ENCODE measurements at regions not wholly inside any gene's neighbourhood (a gene's known extent, or its start where the extent isn't known, plus 50 kb on each side); places are given as distances from the start of the nearest gene placed in this dataset.

DNA sequence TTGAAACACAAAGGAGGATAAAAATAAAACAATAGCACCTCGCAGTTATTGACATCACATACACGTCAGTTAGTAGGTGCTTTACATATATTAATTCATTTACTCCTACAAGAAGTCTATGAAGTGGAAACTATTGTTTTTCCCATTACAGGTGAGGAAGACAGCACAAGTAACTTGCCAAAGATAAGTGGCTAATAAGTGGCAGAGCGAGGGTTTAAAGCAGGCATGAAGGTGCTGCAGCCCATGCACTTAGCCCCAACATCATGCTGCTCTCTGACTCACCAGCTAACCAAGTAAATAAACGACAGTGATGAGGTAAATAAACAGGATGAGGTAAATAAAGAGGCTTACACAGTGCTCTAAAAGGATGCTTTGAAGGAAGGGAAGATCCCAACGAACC lies 498.6 kb upstream of the ZEB2 start:
- peaks cover 3% of the 10 kb centered on the region for H3K27me3 Mint-ChIP-seq
- peaks cover 3% of the 10 kb centered on the region for H3K9me3 Mint-ChIP-seq (ENCODE audit: low read depth)
- H3K4me3 Mint-ChIP-seq: no peak overlapping the region
- H3K27ac Mint-ChIP-seq: no peak overlapping the region
- no peaks in the 10 kb centered on the region for H3K36me3 Mint-ChIP-seq
- H3K4me1 Mint-ChIP-seq (ENCODE audit: low read depth): no peaks in the 10 kb centered on the region

DNA sequence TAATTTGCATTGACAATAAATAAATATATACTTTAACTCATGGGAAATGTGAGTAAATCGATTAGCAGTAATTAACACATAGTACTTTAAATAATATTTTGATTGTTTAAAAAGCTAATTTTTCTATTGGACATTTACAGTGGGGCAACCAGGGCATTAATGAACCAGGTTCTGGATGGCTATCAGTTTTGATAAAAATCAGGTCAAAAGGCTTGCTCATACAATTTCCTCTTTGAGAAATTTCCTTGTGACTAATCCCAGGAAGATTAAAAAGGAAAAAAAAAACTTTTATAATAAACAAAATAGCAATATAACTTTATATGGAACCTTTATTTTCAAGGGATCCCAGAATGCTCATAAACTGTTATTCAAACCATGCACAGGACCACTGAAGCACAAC lies 497.2 kb upstream of the ZEB2 start:
- Mint-ChIP-seq H3K4me3 (no peak overlapping the region), H3K4me1 (ENCODE audit: low read depth) (no peaks in the 10 kb centered on the region), H3K9me3 (ENCODE audit: low read depth) (peaks cover 3% of the 10 kb centered on the region), H3K36me3 (no peaks in the 10 kb centered on the region), H3K27me3 (peaks cover 3% of the 10 kb centered on the region), H3K27ac (no peak overlapping the region)

DNA sequence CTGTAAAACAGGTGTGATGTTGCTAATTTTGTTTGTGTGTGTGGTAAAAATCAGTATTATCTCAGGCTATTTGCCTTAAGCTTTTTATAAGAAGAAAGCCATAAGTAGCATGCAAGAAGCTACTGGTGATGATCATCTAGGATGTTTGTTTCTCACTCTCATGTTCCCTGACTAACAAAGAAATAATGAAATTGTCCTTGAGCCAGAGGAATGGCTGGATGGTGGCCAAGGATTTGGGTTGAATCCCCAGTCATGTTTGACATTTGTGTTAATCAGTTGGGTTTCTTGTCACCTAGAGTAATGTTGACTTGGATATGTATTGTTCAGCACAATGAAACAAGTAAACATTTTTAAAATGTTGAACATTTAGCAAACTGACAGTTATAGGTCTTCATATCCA lies 496.8 kb upstream of the ZEB2 start:
- H3K4me3 Mint-ChIP-seq: no peak overlapping the region
- H3K4me1 Mint-ChIP-seq (ENCODE audit: low read depth): no peaks in the 10 kb centered on the region
- peaks cover 3% of the 10 kb centered on the region for H3K9me3 Mint-ChIP-seq (ENCODE audit: low read depth)
- peaks cover 3% of the 10 kb centered on the region for H3K27me3 Mint-ChIP-seq
- no peak overlapping the region for H3K27ac Mint-ChIP-seq
- no peaks in the 10 kb centered on the region for H3K36me3 Mint-ChIP-seq

- no peak overlapping the region for H3K27ac Mint-ChIP-seq
- H3K9me3 Mint-ChIP-seq (ENCODE audit: low read depth): peaks cover 3% of the 10 kb centered on the region
- no peak overlapping the region for H3K4me3 Mint-ChIP-seq
- peaks cover 3% of the 10 kb centered on the region for H3K27me3 Mint-ChIP-seq
- no peaks in the 10 kb centered on the region for H3K36me3 Mint-ChIP-seq
- no peaks in the 10 kb centered on the region for H3K4me1 Mint-ChIP-seq (ENCODE audit: low read depth)
These were observed 495.6 kb upstream of the ZEB2 start for GRCh38 chr2:145015561-145015960.

DNA sequence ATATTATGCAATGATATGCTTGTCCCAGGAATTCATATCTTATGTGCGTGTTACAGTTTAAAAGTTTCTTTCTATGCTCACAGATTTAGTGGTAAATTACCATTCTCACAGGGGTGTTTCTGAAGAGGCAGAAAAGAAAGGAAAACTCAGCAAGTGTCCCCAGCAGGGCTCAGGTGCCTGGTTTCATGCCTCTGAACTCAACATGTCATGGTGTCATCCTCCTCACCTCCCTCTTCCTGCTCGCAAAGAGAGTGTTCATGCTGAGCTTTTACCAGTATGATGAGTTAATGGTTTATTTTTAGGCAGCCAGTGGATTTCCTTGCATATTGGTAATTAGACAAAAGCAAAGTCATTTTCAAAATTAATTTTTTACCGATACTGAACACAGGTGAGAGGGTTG lies 492.9 kb upstream of the ZEB2 start:
- Mint-ChIP-seq H3K27ac (no peak overlapping the region), H3K9me3 (ENCODE audit: low read depth) (peaks cover 3% of the 10 kb centered on the region), H3K27me3 (peaks cover 3% of the 10 kb centered on the region), H3K4me3 (no peak overlapping the region), H3K36me3 (no peaks in the 10 kb centered on the region), H3K4me1 (ENCODE audit: low read depth) (no peaks in the 10 kb centered on the region)

DNA sequence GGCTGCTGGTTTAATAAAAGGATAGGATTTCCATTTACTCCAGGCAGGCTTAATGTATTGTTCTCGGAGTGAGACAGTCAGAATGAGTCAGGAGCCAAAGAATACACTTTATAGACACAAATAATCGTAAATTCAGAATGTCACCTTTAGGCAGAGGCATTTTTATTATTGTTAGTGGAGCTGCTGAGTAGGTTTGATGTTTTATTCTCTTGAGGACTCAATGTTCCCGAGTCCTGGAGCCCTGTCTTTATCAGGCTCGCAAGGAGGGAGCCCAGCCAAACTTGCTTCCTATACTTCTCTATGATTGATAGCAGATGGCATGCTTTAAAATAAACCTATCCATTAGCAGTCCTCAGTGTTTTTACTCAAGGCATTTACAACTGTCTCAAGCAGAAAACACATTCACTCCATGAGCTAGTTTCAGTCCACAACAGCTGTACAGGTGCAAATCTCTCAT lies 492.3 kb upstream of the ZEB2 start:
- peaks cover 3% of the 10 kb centered on the region for H3K9me3 Mint-ChIP-seq (ENCODE audit: low read depth)
- no peak overlapping the region for H3K27ac Mint-ChIP-seq
- H3K36me3 Mint-ChIP-seq: no peaks in the 10 kb centered on the region
- H3K4me3 Mint-ChIP-seq: no peak overlapping the region
- H3K27me3 Mint-ChIP-seq: peaks cover 3% of the 10 kb centered on the region
- H3K4me1 Mint-ChIP-seq (ENCODE audit: low read depth): no peaks in the 10 kb centered on the region

DNA sequence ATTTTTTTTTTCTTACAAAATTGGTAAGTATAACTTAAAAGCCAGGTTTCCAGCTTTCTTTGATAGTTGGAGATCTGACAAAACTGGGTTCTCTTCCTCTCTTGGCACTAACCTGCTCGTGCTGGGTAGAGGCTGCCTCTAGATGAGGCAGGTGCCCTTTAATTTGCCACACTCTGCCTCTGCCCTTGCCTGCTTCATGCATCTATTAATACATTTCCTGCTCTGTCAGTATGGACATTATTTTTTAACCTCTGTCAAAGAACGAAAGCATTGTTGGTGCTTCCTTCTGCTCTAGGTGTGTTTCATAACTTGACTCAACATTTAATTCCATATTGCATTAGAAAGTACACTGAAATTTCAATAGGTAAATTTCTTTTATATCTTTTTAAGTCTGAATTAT lies 490.7 kb upstream of the ZEB2 start:
- no peak overlapping the region for H3K4me3 Mint-ChIP-seq
- no peak overlapping the region for H3K27ac Mint-ChIP-seq
- H3K27me3 Mint-ChIP-seq: no peaks in the 10 kb centered on the region
- H3K9me3 Mint-ChIP-seq (ENCODE audit: low read depth): peaks cover 3% of the 10 kb centered on the region
- no peaks in the 10 kb centered on the region for H3K36me3 Mint-ChIP-seq
- no peaks in the 10 kb centered on the region for H3K4me1 Mint-ChIP-seq (ENCODE audit: low read depth)

GRCh38 chr2:145007960-145008263 lies 488.0 kb upstream of the ZEB2 start:
- H3K4me3 Mint-ChIP-seq: no peak overlapping the region
- H3K4me1 Mint-ChIP-seq (ENCODE audit: low read depth): no peaks in the 10 kb centered on the region
- no peak overlapping the region for H3K27ac Mint-ChIP-seq
- H3K9me3 Mint-ChIP-seq (ENCODE audit: low read depth): no peaks in the 10 kb centered on the region
- H3K36me3 Mint-ChIP-seq: no peaks in the 10 kb centered on the region
- no peaks in the 10 kb centered on the region for H3K27me3 Mint-ChIP-seq

GRCh38 chr2:145007093-145007959 lies 487.4 kb upstream of the ZEB2 start:
- Mint-ChIP-seq H3K27me3 (peaks cover under 1% of the 10 kb centered on the region), H3K9me3 (ENCODE audit: low read depth) (no peaks in the 10 kb centered on the region), H3K27ac (no peak overlapping the region), H3K4me1 (ENCODE audit: low read depth) (no peaks in the 10 kb centered on the region), H3K4me3 (no peak overlapping the region), H3K36me3 (no peaks in the 10 kb centered on the region)

- Mint-ChIP-seq H3K9me3 (ENCODE audit: low read depth) (no peaks in the 10 kb centered on the region), H3K4me1 (ENCODE audit: low read depth) (no peaks in the 10 kb centered on the region), H3K36me3 (no peaks in the 10 kb centered on the region), H3K27ac (no peak overlapping the region), H3K4me3 (no peak overlapping the region), H3K27me3 (peaks cover 1% of the 10 kb centered on the region)
These were observed 482.7 kb upstream of the ZEB2 start for GRCh38 chr2:145002624-145003023.

DNA sequence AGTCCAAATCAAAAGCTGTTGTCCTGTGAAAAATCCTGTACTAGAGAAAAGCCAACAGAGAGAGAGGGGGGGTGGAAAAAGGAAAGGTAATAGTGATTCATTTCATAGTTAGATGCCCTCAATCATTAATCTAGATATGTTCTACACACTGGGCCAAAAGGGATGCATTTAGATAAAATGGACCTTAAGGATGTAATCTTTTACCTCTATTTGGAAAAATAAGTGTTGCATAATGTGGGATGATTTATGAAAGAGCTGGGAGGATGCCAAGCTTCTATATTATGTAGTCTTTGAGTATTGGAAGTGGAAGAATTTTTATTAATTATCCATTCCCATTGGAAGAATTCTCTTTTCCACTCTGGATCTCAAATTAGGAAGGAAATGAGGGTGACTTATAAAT lies 480.5 kb upstream of the ZEB2 start:
- H3K4me1 Mint-ChIP-seq (ENCODE audit: low read depth): no peaks in the 10 kb centered on the region
- H3K4me3 Mint-ChIP-seq: no peak overlapping the region
- H3K36me3 Mint-ChIP-seq: no peaks in the 10 kb centered on the region
- H3K9me3 Mint-ChIP-seq (ENCODE audit: low read depth): no peaks in the 10 kb centered on the region
- H3K27ac Mint-ChIP-seq: no peak overlapping the region
- peaks cover 3% of the 10 kb centered on the region for H3K27me3 Mint-ChIP-seq

DNA sequence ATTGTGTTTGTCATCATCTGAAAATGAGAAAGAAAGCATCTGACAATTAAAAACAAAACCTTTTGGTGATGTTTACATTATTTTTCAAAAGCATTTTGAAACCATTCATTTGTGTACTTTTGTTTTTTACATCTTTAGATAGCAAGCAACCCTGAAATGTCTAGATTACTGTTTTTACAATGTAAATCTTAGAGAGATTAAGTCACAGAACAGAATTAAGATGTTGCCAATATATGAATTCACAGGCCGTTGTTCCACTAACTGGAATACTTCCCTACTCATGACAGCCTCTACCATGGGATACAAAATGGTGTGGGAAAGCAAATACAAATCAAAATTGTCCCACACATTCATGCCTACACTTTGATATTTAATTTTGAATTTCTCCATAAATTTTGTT lies 480.0 kb upstream of the ZEB2 start:
- no peaks in the 10 kb centered on the region for H3K4me1 Mint-ChIP-seq (ENCODE audit: low read depth)
- no peak overlapping the region for H3K27ac Mint-ChIP-seq
- H3K36me3 Mint-ChIP-seq: no peaks in the 10 kb centered on the region
- no peak overlapping the region for H3K4me3 Mint-ChIP-seq
- H3K9me3 Mint-ChIP-seq (ENCODE audit: low read depth): no peaks in the 10 kb centered on the region
- peaks cover 3% of the 10 kb centered on the region for H3K27me3 Mint-ChIP-seq

DNA sequence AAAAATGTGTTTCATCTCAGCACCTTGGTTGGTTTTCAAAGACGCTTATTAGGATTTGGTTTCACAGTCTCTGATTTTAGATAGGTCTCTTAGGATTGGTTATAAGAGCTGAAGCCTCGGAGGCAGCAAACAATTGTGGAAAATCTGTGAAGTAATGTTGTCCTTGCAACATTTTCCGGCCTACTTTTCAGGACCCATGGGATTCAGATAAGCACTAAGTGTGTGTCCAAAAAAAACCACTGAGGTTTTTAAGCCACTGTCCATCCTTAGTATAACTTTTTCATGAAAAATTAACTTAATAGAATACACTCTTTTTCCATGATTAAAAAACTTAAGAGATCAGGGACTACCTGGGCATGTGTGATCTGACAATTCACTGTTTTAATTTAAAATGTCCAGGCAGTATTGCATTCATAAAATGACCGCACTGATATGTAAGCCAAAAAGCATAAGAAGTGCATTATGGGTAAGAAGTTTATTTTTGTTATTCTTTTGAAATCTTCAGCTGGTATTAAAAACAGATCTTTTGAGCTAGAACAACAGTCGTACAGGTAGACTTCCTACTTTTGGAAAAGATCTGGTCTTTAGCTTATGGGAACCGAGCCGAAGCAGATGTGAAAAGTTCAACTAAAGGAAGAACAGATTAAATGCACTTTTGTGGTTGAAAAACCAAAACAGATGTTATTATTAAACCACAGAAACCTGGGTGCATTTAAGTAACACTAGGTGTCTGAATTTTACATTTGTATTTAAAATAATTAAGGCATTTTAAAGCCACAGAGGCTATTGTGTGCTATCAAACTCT lies 479.4 kb upstream of the ZEB2 start:
- Mint-ChIP-seq H3K4me1 (ENCODE audit: low read depth) (no peaks in the 10 kb centered on the region), H3K36me3 (no peaks in the 10 kb centered on the region), H3K27me3 (peaks cover 3% of the 10 kb centered on the region), H3K27ac (no peak overlapping the region), H3K9me3 (ENCODE audit: low read depth) (no peaks in the 10 kb centered on the region), H3K4me3 (no peak overlapping the region)

- H3K27me3 Mint-ChIP-seq: peaks cover 6% of the 10 kb centered on the region
- H3K27ac Mint-ChIP-seq: no peak overlapping the region
- no peak overlapping the region for H3K4me3 Mint-ChIP-seq
- H3K4me1 Mint-ChIP-seq (ENCODE audit: low read depth): no peaks in the 10 kb centered on the region
- no peaks in the 10 kb centered on the region for H3K36me3 Mint-ChIP-seq
- no peaks in the 10 kb centered on the region for H3K9me3 Mint-ChIP-seq (ENCODE audit: low read depth)
These were observed 478.5 kb upstream of the ZEB2 start for GRCh38 chr2:144998435-144998834.

DNA sequence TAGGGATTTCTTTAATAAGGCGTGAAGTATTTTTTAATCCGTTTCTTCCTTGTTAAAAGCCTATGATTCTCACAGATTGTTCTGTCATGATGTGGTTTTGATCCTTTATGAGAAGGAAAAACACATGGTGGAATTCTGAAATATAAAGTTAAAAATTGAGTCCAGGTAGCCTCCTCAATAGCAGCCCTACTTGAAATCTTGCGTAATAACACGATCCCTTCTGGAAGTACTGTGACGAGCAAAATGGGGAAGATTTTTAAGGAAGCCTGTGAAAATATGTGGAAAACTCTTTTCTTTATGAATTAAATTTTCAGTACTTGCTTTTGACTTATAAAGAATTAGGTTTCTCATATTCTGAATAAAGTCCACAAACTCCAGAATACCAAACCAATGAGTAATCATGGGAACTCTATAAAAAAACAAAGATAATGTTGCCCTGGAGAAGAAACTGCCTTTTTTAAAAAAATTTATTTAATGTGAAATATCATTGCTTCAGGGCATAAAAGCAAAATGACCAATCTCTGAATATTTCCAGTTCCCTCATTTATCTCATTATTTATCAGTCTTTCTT lies 476.4 kb upstream of the ZEB2 start:
- Mint-ChIP-seq H3K4me1 (ENCODE audit: low read depth) (no peaks in the 10 kb centered on the region), H3K4me3 (no peak overlapping the region), H3K36me3 (no peaks in the 10 kb centered on the region), H3K27ac (no peak overlapping the region), H3K27me3 (peaks cover 5% of the 10 kb centered on the region), H3K9me3 (ENCODE audit: low read depth) (no peaks in the 10 kb centered on the region)

All from activated naive CD8-positive, alpha-beta T cell (primary cell).